ENCODE measurements at regions not wholly inside any gene's neighbourhood (a gene's known extent, or its start where the extent isn't known, plus 50 kb on each side); places are given as distances from the start of the nearest gene placed in this dataset.

GRCh38 chr12:64931321-64931720 lies 106.9 kb downstream of the TBC1D30 start:
- H3K27me3 Mint-ChIP-seq (ENCODE audit: unreplicated experiment), result peaks cover 1% of the 10 kb centered on the region
- no peaks in the 10 kb centered on the region for H3K36me3 Mint-ChIP-seq (ENCODE audit: low read depth, unreplicated experiment)
- DNase-seq (ENCODE audit: low spot score), result no peak
- H3K9me3 Mint-ChIP-seq (ENCODE audit: unreplicated experiment), result no peaks in the 10 kb centered on the region
- H3K4me1 Mint-ChIP-seq (ENCODE audit: unreplicated experiment), result no peaks in the 10 kb centered on the region
- H3K27ac Mint-ChIP-seq (ENCODE audit: unreplicated experiment), result no peak overlapping the region
- TF ChIP-seq CTCF (IDR thresholded peaks at IDR 0.05; ENCODE audit: unreplicated experiment), result no peak
- no peak overlapping the region for H3K4me3 Mint-ChIP-seq (ENCODE audit: unreplicated experiment)

- H3K4me3 Mint-ChIP-seq (ENCODE audit: unreplicated experiment), result no peak overlapping the region
- H3K27me3 Mint-ChIP-seq (ENCODE audit: unreplicated experiment), result peaks cover 1% of the 10 kb centered on the region
- no peak overlapping the region for H3K27ac Mint-ChIP-seq (ENCODE audit: unreplicated experiment)
- DNase-seq (ENCODE audit: low spot score), result no peak
- H3K36me3 Mint-ChIP-seq (ENCODE audit: low read depth, unreplicated experiment), result no peaks in the 10 kb centered on the region
- no peaks in the 10 kb centered on the region for H3K4me1 Mint-ChIP-seq (ENCODE audit: unreplicated experiment)
- no peak for TF ChIP-seq CTCF (IDR thresholded peaks at IDR 0.05; ENCODE audit: unreplicated experiment)
- no peaks in the 10 kb centered on the region for H3K9me3 Mint-ChIP-seq (ENCODE audit: unreplicated experiment)
Measured at GRCh38 chr12:64931981-64932380, 107.5 kb downstream of the TBC1D30 start.

GRCh38 chr12:64933791-64934190 lies 109.3 kb downstream of the TBC1D30 start:
- no peak overlapping the region for H3K27ac Mint-ChIP-seq (ENCODE audit: unreplicated experiment)
- TF ChIP-seq CTCF (IDR thresholded peaks at IDR 0.05; ENCODE audit: unreplicated experiment), result no peak
- H3K4me1 Mint-ChIP-seq (ENCODE audit: unreplicated experiment), result no peaks in the 10 kb centered on the region
- no peaks in the 10 kb centered on the region for H3K9me3 Mint-ChIP-seq (ENCODE audit: unreplicated experiment)
- peaks cover 1% of the 10 kb centered on the region for H3K27me3 Mint-ChIP-seq (ENCODE audit: unreplicated experiment)
- no peak for DNase-seq (ENCODE audit: low spot score)
- H3K36me3 Mint-ChIP-seq (ENCODE audit: low read depth, unreplicated experiment), result no peaks in the 10 kb centered on the region
- H3K4me3 Mint-ChIP-seq (ENCODE audit: unreplicated experiment), result no peak overlapping the region

DNA sequence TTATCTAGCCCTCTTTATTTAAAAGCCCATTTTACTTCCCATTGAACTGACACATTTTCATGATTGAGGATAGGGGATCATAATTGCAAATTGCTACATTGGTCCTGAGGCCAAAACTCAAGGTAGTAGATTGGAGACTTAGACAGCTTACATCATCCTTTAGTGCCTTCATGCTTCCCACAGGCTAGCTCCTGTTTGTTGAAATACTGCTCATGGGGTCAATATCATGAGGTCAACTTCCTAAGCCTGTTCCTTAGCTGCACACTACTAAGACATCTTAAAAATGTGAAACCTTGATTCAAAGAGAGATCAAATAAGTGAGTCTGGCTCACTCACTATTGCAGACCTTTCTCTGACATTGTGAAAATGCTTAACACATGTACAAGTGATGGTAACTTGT lies 113.0 kb downstream of the TBC1D30 start:
- Mint-ChIP-seq H3K27ac (ENCODE audit: unreplicated experiment) (no peak overlapping the region), H3K36me3 (ENCODE audit: low read depth, unreplicated experiment) (no peaks in the 10 kb centered on the region), H3K4me1 (ENCODE audit: unreplicated experiment) (no peaks in the 10 kb centered on the region), H3K27me3 (ENCODE audit: unreplicated experiment) (no peaks in the 10 kb centered on the region), H3K9me3 (ENCODE audit: unreplicated experiment) (no peaks in the 10 kb centered on the region), H3K4me3 (ENCODE audit: unreplicated experiment) (no peak overlapping the region)
- no peak for TF ChIP-seq CTCF (IDR thresholded peaks at IDR 0.05; ENCODE audit: unreplicated experiment)
- DNase-seq (ENCODE audit: low spot score), result no peak

DNA sequence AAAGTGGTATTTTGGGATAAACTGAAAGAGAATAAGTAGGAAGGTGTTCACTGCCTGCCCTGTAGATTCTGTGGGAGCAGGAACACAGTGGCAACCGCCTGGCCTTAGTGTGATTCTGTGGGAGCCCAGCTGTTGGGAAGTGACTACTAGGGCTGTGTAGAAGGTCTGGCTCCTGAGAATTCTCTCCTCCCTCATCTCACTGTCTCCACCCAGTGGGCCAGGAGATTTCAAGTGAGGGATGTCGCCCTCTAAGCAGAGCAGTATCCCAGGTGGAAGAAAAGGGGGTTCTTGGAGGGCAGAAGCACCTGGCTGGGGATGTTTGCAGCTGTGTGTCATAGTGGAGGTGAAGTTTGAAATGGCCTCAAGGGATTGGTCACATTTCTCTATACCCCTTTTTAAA lies 113.7 kb downstream of the TBC1D30 start:
- Mint-ChIP-seq H3K9me3 (ENCODE audit: unreplicated experiment) (no peaks in the 10 kb centered on the region), H3K27ac (ENCODE audit: unreplicated experiment) (no peak overlapping the region), H3K4me3 (ENCODE audit: unreplicated experiment) (no peak overlapping the region), H3K27me3 (ENCODE audit: unreplicated experiment) (no peaks in the 10 kb centered on the region), H3K36me3 (ENCODE audit: low read depth, unreplicated experiment) (no peaks in the 10 kb centered on the region), H3K4me1 (ENCODE audit: unreplicated experiment) (no peaks in the 10 kb centered on the region)
- no peak for TF ChIP-seq CTCF (IDR thresholded peaks at IDR 0.05; ENCODE audit: unreplicated experiment)
- no peak for DNase-seq (ENCODE audit: low spot score)

Measured in endothelial cell (in vitro differentiated cells).